ENCODE measurements at regions not wholly inside any gene's neighbourhood (a gene's known extent, or its start where the extent isn't known, plus 50 kb on each side); places are given as distances from the start of the nearest gene placed in this dataset.

GRCh38 chr13:67763984-67764383, 533.8 kb upstream of the PCDH9 start:
- TF ChIP-seq CTCF (IDR thresholded peaks at IDR 0.05) (no peak), EZH2phosphoT487 (IDR thresholded peaks at IDR 0.05) (no peak)

Data from neural progenitor cell (in vitro differentiated cells).